ENCODE measurements at regions not wholly inside any gene's neighbourhood (a gene's known extent, or its start where the extent isn't known, plus 50 kb on each side); places are given as distances from the start of the nearest gene placed in this dataset.

- TF ChIP-seq BACH2 (CRISPR knock-in tag; IDR thresholded peaks at IDR 0.05; ENCODE audit: borderline replicate concordance): no peak
Measured at GRCh38 chr1:25090707-25091422, 141.4 kb downstream of the SYF2 start (continued).

GRCh38 chr1:25089772-25090171, 142.5 kb downstream of the SYF2 start:
- TF ChIP-seq CSDC2 (CRISPR knock-in tag; IDR thresholded peaks at IDR 0.05) (no peak), ISL1 (CRISPR knock-in tag; IDR thresholded peaks at IDR 0.05) (no peak), TOX (CRISPR knock-in tag; IDR thresholded peaks at IDR 0.05; ENCODE audit: borderline replicate concordance) (no peak), SNAI2 (CRISPR knock-in tag; IDR thresholded peaks at IDR 0.05) (no peak), ZNF565 (CRISPR knock-in tag; conservative IDR thresholded peaks at IDR 0.05; ENCODE audit: low read depth) (no peak), CSRNP3 (CRISPR knock-in tag; IDR thresholded peaks at IDR 0.05) (no peak), ZFP30 (CRISPR knock-in tag; IDR thresholded peaks at IDR 0.05) (no peak), ESRRG (CRISPR knock-in tag; IDR thresholded peaks at IDR 0.05) (no peak), POU6F1 (CRISPR knock-in tag; IDR thresholded peaks at IDR 0.05; ENCODE audit: borderline replicate concordance, low read depth) (no peak), TCF4 (CRISPR knock-in tag; IDR thresholded peaks at IDR 0.05; ENCODE audit: borderline replicate concordance) (no peak)
- no peak for ATAC-seq

GRCh38 chr1:25088946-25089345, 143.4 kb downstream of the SYF2 start:
- TF ChIP-seq CSDC2 (CRISPR knock-in tag; IDR thresholded peaks at IDR 0.05): no peak
- no peak for TF ChIP-seq TCF4 (CRISPR knock-in tag; IDR thresholded peaks at IDR 0.05; ENCODE audit: borderline replicate concordance)
- TF ChIP-seq RARB (CRISPR knock-in tag; IDR thresholded peaks at IDR 0.05): no peak
- no peak for TF ChIP-seq ZNF8 (CRISPR knock-in tag; IDR thresholded peaks at IDR 0.05)
- no peak for TF ChIP-seq ZNF565 (CRISPR knock-in tag; conservative IDR thresholded peaks at IDR 0.05; ENCODE audit: low read depth)
- no peak for TF ChIP-seq ZC3H10 (CRISPR knock-in tag; IDR thresholded peaks at IDR 0.05)
- no peak for TF ChIP-seq ISL1 (CRISPR knock-in tag; IDR thresholded peaks at IDR 0.05)
- TF ChIP-seq ARNTL (CRISPR knock-in tag; IDR thresholded peaks at IDR 0.05; ENCODE audit: borderline replicate concordance, low read depth): no peak
- no peak for TF ChIP-seq ESRRG (CRISPR knock-in tag; IDR thresholded peaks at IDR 0.05)
- TF ChIP-seq PATZ1 (CRISPR knock-in tag; IDR thresholded peaks at IDR 0.05; ENCODE audit: borderline replicate concordance): no peak
- TF ChIP-seq PPARA (CRISPR knock-in tag; IDR thresholded peaks at IDR 0.05; ENCODE audit: borderline replicate concordance): no peak
- TF ChIP-seq ZNF70 (CRISPR knock-in tag; IDR thresholded peaks at IDR 0.05): no peak
- TF ChIP-seq ZFP30 (CRISPR knock-in tag; IDR thresholded peaks at IDR 0.05): no peak
- TF ChIP-seq BACH2 (CRISPR knock-in tag; IDR thresholded peaks at IDR 0.05; ENCODE audit: borderline replicate concordance): no peak
- no peak for TF ChIP-seq CREB5 (CRISPR knock-in tag; IDR thresholded peaks at IDR 0.05; ENCODE audit: low read depth)
- TF ChIP-seq TSHZ2 (CRISPR knock-in tag; IDR thresholded peaks at IDR 0.05): no peak
- no peak for TF ChIP-seq GLIS3 (CRISPR knock-in tag; IDR thresholded peaks at IDR 0.05)
- no peak for TF ChIP-seq POU6F1 (CRISPR knock-in tag; IDR thresholded peaks at IDR 0.05; ENCODE audit: borderline replicate concordance, low read depth)
- no peak for TF ChIP-seq CSRNP3 (CRISPR knock-in tag; IDR thresholded peaks at IDR 0.05)
- no peak for ATAC-seq
